ENCODE measurements at regions not wholly inside any gene's neighbourhood (a gene's known extent, or its start where the extent isn't known, plus 50 kb on each side); places are given as distances from the start of the nearest gene placed in this dataset.

- DNase-seq (no peak), FAIRE-seq (no peak)
- no peaks in the 10 kb centered on the region for H3K9me3 ChIP-seq (ENCODE audit: control insufficient read depth in 2 of 2, insufficient read depth in 1 of 2, low read depth in 1 of 2, low read length in 1 of 2)
- H3K36me3 ChIP-seq (ENCODE audit: control insufficient read depth in 3 of 3, insufficient read depth in 2 of 3, low read depth in 1 of 3, low read length in 3 of 3) = no peaks in the 10 kb centered on the region
- H3K27ac ChIP-seq (ENCODE audit: low read depth in 1 of 3, low read length in 2 of 3) = no peak overlapping the region
- 4 to 40% (median 5%) methylated on average over 1 of the region's 1 CpG for WGBS, 3 donors
- H3K4me1 ChIP-seq (ENCODE audit: control insufficient read depth in 3 of 3, insufficient read depth in 2 of 3, low read depth in 1 of 3, low read length in 2 of 3) = no peaks in the 10 kb centered on the region
- peaks cover 0 to under 1% (median 0%) of the 10 kb centered on the region in 3 donors for H3K27me3 ChIP-seq (ENCODE audit: control insufficient read depth in 3 of 3, insufficient read depth in 3 of 3, low read length in 3 of 3)
- H3K4me3 ChIP-seq (ENCODE audit: low read depth in 1 of 3, low read length in 3 of 3) = no peak overlapping the region
Observed at GRCh38 chr9:23542927-23543326, 283.1 kb downstream of the ELAVL2 start.

DNA sequence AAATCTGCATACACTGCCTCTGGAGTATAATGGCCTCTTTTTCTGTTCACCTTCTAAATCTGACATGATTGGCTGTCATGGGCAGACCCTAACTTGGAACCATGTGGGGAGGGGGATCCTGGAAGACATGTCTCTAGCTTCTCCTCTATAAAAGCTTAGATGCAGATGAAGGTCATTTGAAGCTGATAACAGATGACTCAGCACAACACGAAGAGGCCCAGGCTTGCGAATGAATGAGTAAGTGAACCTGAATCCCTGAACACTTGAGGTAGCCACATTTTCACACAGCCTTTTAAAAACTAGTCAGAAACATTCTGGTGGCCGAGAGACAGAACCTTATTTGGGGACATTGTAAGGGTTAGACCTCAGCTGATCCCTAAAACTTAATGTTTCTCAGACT, 282.6 kb downstream of the ELAVL2 start:
- Histone ChIP-seq H3K9me3 (ENCODE audit: control insufficient read depth in 2 of 2, insufficient read depth in 1 of 2, low read depth in 1 of 2, low read length in 1 of 2) (no peaks in the 10 kb centered on the region), H3K4me1 (ENCODE audit: control insufficient read depth in 3 of 3, insufficient read depth in 2 of 3, low read depth in 1 of 3, low read length in 2 of 3) (no peaks in the 10 kb centered on the region), H3K36me3 (ENCODE audit: control insufficient read depth in 3 of 3, insufficient read depth in 2 of 3, low read depth in 1 of 3, low read length in 3 of 3) (no peaks in the 10 kb centered on the region), H3K27me3 (ENCODE audit: control insufficient read depth in 3 of 3, insufficient read depth in 3 of 3, low read length in 3 of 3) (no peaks in the 10 kb centered on the region), H3K4me3 (ENCODE audit: low read depth in 1 of 3, low read length in 3 of 3) (no peak overlapping the region), H3K27ac (ENCODE audit: low read depth in 1 of 3, low read length in 2 of 3) (no peak overlapping the region)
- FAIRE-seq (no peak), DNase-seq (no peak)
- WGBS, 3 donors = 42 to 56% (median 50%) methylated on average over 3 of the region's 3 CpGs

GRCh38 chr9:23545728-23546127, 280.3 kb downstream of the ELAVL2 start:
- Histone ChIP-seq H3K27me3 (ENCODE audit: control insufficient read depth in 3 of 3, insufficient read depth in 3 of 3, low read length in 3 of 3) (no peaks in the 10 kb centered on the region), H3K36me3 (ENCODE audit: control insufficient read depth in 3 of 3, insufficient read depth in 2 of 3, low read depth in 1 of 3, low read length in 3 of 3) (no peaks in the 10 kb centered on the region), H3K4me3 (ENCODE audit: low read depth in 1 of 3, low read length in 3 of 3) (no peak overlapping the region), H3K9me3 (ENCODE audit: control insufficient read depth in 2 of 2, insufficient read depth in 1 of 2, low read depth in 1 of 2, low read length in 1 of 2) (no peaks in the 10 kb centered on the region), H3K27ac (ENCODE audit: low read depth in 1 of 3, low read length in 2 of 3) (no peak overlapping the region), H3K4me1 (ENCODE audit: control insufficient read depth in 3 of 3, insufficient read depth in 2 of 3, low read depth in 1 of 3, low read length in 2 of 3) (no peaks in the 10 kb centered on the region)
- FAIRE-seq (no peak), DNase-seq (no peak)
- WGBS, 3 donors = 71 to 80% (median 74%) methylated on average over 3 of the region's 3 CpGs

DNA sequence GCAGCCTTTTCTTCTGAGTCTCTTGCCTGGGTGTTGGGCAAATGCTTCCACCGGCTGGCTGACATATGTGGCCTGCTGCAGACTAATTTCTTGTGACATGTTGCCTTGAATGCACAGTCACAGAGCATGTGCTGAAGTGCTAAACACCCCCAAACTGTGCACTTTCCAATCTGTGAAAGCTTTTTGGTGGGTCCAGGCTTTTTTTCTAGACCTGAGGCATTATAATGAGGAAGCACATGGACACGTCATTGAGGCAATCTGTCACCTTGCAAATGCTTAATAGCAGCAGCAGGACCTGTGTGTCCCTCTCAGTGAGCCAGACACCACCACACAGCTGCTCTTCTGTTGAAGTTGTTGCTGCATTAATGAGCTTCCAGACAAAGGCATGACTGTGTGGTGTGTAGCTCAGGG, 274.7 kb downstream of the ELAVL2 start:
- no peak for DNase-seq
- H3K4me1 ChIP-seq (ENCODE audit: control insufficient read depth in 3 of 3, insufficient read depth in 2 of 3, low read depth in 1 of 3, low read length in 2 of 3) = no peaks in the 10 kb centered on the region
- no peak overlapping the region for H3K27ac ChIP-seq (ENCODE audit: low read depth in 1 of 3, low read length in 2 of 3)
- 66 to 79% (median 68%) methylated on average over 2 of the region's 2 CpGs for WGBS, 3 donors
- FAIRE-seq = no peak
- no peaks in the 10 kb centered on the region for H3K9me3 ChIP-seq (ENCODE audit: control insufficient read depth in 2 of 2, insufficient read depth in 1 of 2, low read depth in 1 of 2, low read length in 1 of 2)
- H3K4me3 ChIP-seq (ENCODE audit: low read depth in 1 of 3, low read length in 3 of 3) = no peak overlapping the region
- H3K27me3 ChIP-seq (ENCODE audit: control insufficient read depth in 3 of 3, insufficient read depth in 3 of 3, low read length in 3 of 3) = no peaks in the 10 kb centered on the region
- no peaks in the 10 kb centered on the region for H3K36me3 ChIP-seq (ENCODE audit: control insufficient read depth in 3 of 3, insufficient read depth in 2 of 3, low read depth in 1 of 3, low read length in 3 of 3)

- H3K9me3 ChIP-seq (ENCODE audit: control insufficient read depth in 2 of 2, insufficient read depth in 1 of 2, low read depth in 1 of 2, low read length in 1 of 2) = no peaks in the 10 kb centered on the region
- no peaks in the 10 kb centered on the region for H3K27me3 ChIP-seq (ENCODE audit: control insufficient read depth in 3 of 3, insufficient read depth in 3 of 3, low read length in 3 of 3)
- FAIRE-seq (no peak), DNase-seq (no peak)
- H3K4me1 ChIP-seq (ENCODE audit: control insufficient read depth in 3 of 3, insufficient read depth in 2 of 3, low read depth in 1 of 3, low read length in 2 of 3) = no peaks in the 10 kb centered on the region
- no peaks in the 10 kb centered on the region for H3K36me3 ChIP-seq (ENCODE audit: control insufficient read depth in 3 of 3, insufficient read depth in 2 of 3, low read depth in 1 of 3, low read length in 3 of 3)
- no peak overlapping the region for H3K27ac ChIP-seq (ENCODE audit: low read depth in 1 of 3, low read length in 2 of 3)
- H3K4me3 ChIP-seq (ENCODE audit: low read depth in 1 of 3, low read length in 3 of 3) = no peak overlapping the region
- WGBS, 3 donors = 59 to 77% (median 63%) methylated on average over 5 of the region's 5 CpGs
Observed at GRCh38 chr9:23551929-23552707, 273.9 kb downstream of the ELAVL2 start.

DNA sequence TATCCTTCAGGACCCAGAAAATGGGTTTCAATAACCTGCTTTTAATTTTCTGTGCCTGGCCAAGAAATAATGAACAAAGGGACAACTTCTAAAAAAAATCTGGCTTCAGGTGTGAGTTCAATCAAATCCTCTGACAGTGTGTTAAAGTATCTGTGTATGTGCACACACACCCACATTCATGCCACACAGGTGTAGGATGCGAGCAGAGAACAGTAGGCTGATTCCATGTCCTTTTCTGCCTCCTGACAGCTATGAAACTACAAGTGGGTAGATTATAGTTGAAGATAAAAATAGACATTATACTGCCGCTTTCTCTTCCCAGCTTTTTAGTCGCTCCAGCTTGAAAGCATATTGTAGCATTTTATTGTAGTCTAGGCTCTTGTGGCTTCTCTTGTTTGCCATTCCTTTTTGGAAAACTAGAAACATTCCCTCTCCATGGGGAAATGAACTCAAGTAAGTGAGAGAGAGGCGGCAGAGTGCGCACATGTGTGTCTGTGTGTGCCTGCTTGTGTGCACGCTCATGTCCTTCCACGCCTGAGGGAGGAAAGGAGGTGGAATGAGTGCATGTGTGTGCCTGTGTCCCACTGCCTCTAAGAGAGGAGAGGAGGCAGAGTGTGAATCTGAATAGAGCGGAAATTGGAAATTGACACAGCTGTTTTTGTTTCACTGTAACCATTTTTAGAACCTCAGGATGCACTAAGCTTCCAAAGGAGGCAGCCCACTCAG, 273.0 kb downstream of the ELAVL2 start:
- no peak for DNase-seq
- Histone ChIP-seq H3K27me3 (ENCODE audit: control insufficient read depth in 3 of 3, insufficient read depth in 3 of 3, low read length in 3 of 3) (no peaks in the 10 kb centered on the region), H3K27ac (ENCODE audit: low read depth in 1 of 3, low read length in 2 of 3) (no peak overlapping the region), H3K4me1 (ENCODE audit: control insufficient read depth in 3 of 3, insufficient read depth in 2 of 3, low read depth in 1 of 3, low read length in 2 of 3) (no peaks in the 10 kb centered on the region), H3K4me3 (ENCODE audit: low read depth in 1 of 3, low read length in 3 of 3) (no peak overlapping the region), H3K36me3 (ENCODE audit: control insufficient read depth in 3 of 3, insufficient read depth in 2 of 3, low read depth in 1 of 3, low read length in 3 of 3) (no peaks in the 10 kb centered on the region), H3K9me3 (ENCODE audit: control insufficient read depth in 2 of 2, insufficient read depth in 1 of 2, low read depth in 1 of 2, low read length in 1 of 2) (no peaks in the 10 kb centered on the region)
- 89 to 90% (median 90%) methylated on average over 8 of the region's 8 CpGs for WGBS, 3 donors
- no peak for FAIRE-seq

GRCh38 chr9:23554686-23555085, 271.4 kb downstream of the ELAVL2 start:
- H3K27me3 ChIP-seq (ENCODE audit: control insufficient read depth in 3 of 3, insufficient read depth in 3 of 3, low read length in 3 of 3) = no peaks in the 10 kb centered on the region
- no peaks in the 10 kb centered on the region for H3K4me1 ChIP-seq (ENCODE audit: control insufficient read depth in 3 of 3, insufficient read depth in 2 of 3, low read depth in 1 of 3, low read length in 2 of 3)
- no peaks in the 10 kb centered on the region for H3K36me3 ChIP-seq (ENCODE audit: control insufficient read depth in 3 of 3, insufficient read depth in 2 of 3, low read depth in 1 of 3, low read length in 3 of 3)
- no peak overlapping the region for H3K27ac ChIP-seq (ENCODE audit: low read depth in 1 of 3, low read length in 2 of 3)
- FAIRE-seq (no peak), DNase-seq (no peak)
- no peak overlapping the region for H3K4me3 ChIP-seq (ENCODE audit: low read depth in 1 of 3, low read length in 3 of 3)
- no peaks in the 10 kb centered on the region for H3K9me3 ChIP-seq (ENCODE audit: control insufficient read depth in 2 of 2, insufficient read depth in 1 of 2, low read depth in 1 of 2, low read length in 1 of 2)
- WGBS, 3 donors = 82 to 91% (median 83%) methylated on average over 1 of the region's 1 CpG

DNA sequence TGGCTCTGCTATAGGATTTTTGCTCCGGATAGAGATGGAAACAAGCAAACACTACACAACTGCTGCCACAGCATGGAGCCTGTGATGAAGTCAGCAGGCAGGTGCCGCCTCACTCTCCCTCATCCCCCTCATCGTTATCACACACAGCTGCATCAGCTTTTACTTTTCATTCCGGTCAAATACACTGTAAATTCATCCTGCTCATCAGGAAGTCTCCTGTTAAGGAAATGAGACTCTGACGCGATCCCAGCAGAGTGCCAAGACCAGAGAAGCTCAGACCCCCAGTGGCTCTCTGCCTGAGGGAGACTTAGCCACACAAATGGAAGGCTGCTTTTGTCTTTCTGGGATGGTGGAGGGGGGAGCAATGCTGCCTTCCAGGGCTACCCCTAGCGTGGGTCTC, 270.2 kb downstream of the ELAVL2 start:
- Histone ChIP-seq H3K27ac (ENCODE audit: low read depth in 1 of 3, low read length in 2 of 3) (no peak overlapping the region), H3K4me1 (ENCODE audit: control insufficient read depth in 3 of 3, insufficient read depth in 2 of 3, low read depth in 1 of 3, low read length in 2 of 3) (no peaks in the 10 kb centered on the region), H3K9me3 (ENCODE audit: control insufficient read depth in 2 of 2, insufficient read depth in 1 of 2, low read depth in 1 of 2, low read length in 1 of 2) (no peaks in the 10 kb centered on the region), H3K4me3 (ENCODE audit: low read depth in 1 of 3, low read length in 3 of 3) (no peak overlapping the region), H3K27me3 (ENCODE audit: control insufficient read depth in 3 of 3, insufficient read depth in 3 of 3, low read length in 3 of 3) (no peaks in the 10 kb centered on the region), H3K36me3 (ENCODE audit: control insufficient read depth in 3 of 3, insufficient read depth in 2 of 3, low read depth in 1 of 3, low read length in 3 of 3) (no peaks in the 10 kb centered on the region)
- FAIRE-seq = no peak
- DNase-seq = no peak
- WGBS, 3 donors = 31 to 40% (median 39%) methylated on average over 7 of the region's 7 CpGs
